ENCODE measurements at regions not wholly inside any gene's neighbourhood (a gene's known extent, or its start where the extent isn't known, plus 50 kb on each side); places are given as distances from the start of the nearest gene placed in this dataset.

DNA sequence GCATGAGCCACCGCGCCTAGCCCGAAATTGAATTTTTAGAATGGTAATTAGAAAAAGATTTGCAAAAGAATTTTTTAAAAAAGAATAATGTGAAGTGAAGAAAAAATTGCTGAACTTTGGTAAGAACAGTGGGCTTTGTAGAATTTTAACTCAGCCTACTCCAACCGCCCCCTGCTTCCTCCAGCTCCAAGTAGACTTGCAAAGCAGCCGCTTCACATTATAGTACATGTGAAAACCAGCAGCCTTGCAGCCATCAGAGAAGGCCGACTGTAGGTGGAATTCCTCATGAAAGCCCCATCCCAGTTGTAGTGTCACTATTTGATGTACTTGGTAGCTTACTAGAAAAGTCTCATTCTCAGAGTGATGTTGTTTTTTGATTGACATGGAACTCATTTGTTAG, 835.6 kb downstream of the TBC1D32 start:
- in situ Hi-C loops (cut with MboI; ENCODE audit: low sequenced_read_pairs) = no loop called here
- no peak for DNase-seq
- Histone ChIP-seq H2BK15ac (ENCODE audit: low read depth, low read length) (no peak overlapping the region), H4K91ac (ENCODE audit: insufficient read depth, low read depth, low read length) (no peak overlapping the region), H3K4me2 (ENCODE audit: low read depth, low read length) (no peak overlapping the region), H3K36me3 (ENCODE audit: control insufficient read depth, insufficient read depth, low read length) (no peaks in the 10 kb centered on the region), H3K14ac (replicated peaks; ENCODE audit: low read depth, low read length) (no peak overlapping the region), H2BK20ac (ENCODE audit: low read depth, low read length) (no peak overlapping the region), H3K9me1 (ENCODE audit: insufficient read depth, low read length) (no peaks in the 10 kb centered on the region), H3K4me1 (ENCODE audit: control insufficient read depth, insufficient read depth, low read length) (no peaks in the 10 kb centered on the region), H4K20me1 (ENCODE audit: insufficient read depth, low read length) (no peaks in the 10 kb centered on the region), H3K9me3 (ENCODE audit: control insufficient read depth, insufficient read depth, low read length) (0 out of 2 replicates have a peak, but pooled peaks cover 2% of the 10 kb centered on the region), H3K4ac (ENCODE audit: low read depth, low read length) (no peak overlapping the region), H2BK120ac (ENCODE audit: low read depth, low read length) (no peak overlapping the region), H3K27ac (ENCODE audit: insufficient read depth, low read length) (no peak overlapping the region), H3K23ac (ENCODE audit: low read depth, low read length) (no peak overlapping the region), H3K27me3 (ENCODE audit: control insufficient read depth, insufficient read depth, low read length) (no peaks in the 10 kb centered on the region), H4K5ac (ENCODE audit: low read depth, low read length) (no peak overlapping the region), H3K56ac (ENCODE audit: extremely low read depth, insufficient read depth, low read length) (no peak overlapping the region), H4K8ac (ENCODE audit: low read depth in 2 of 2, low read length in 2 of 2) (no peak overlapping the region), H2AK9ac (replicated peaks; ENCODE audit: low read depth, low read length, poor library complexity) (no peak overlapping the region), H2AFZ (replicated peaks; ENCODE audit: low read length, poor library complexity) (no peak overlapping the region), H3K18ac (ENCODE audit: low read depth, low read length) (no peak overlapping the region), H3K9ac (ENCODE audit: low read depth, low read length) (no peak overlapping the region), H2BK5ac (ENCODE audit: low read depth, low read length, poor library complexity, severe bottlenecking) (no peak overlapping the region), H2AK5ac (ENCODE audit: low read depth, low read length) (no peak overlapping the region), H3K79me1 (ENCODE audit: low read depth in 1 of 2, low read length in 2 of 2) (no peaks in the 10 kb centered on the region), H3K4me3 (ENCODE audit: insufficient read depth, low read depth, low read length) (no peak overlapping the region)
- intact Hi-C loops (cut with micrococcal nuclease) = no loop called here
- WGBS, 2 experiments (ENCODE audit: extremely low coverage in 2 of 2, insufficient read length in 1 of 2) = no CpG with 5 or more reads among the region's 6 CpGs
- ATAC-seq (ENCODE audit: low read depth) = no peak
- dilution Hi-C loops (cut with HindIII; ENCODE audit: low sequenced_read_pairs, unreplicated experiment) = no loop called here
- ChIA-PET CTCF (no interaction called here), POLR2A (ENCODE audit: unreplicated experiment) (no interaction called here)
- TF ChIP-seq, protein P1, sequence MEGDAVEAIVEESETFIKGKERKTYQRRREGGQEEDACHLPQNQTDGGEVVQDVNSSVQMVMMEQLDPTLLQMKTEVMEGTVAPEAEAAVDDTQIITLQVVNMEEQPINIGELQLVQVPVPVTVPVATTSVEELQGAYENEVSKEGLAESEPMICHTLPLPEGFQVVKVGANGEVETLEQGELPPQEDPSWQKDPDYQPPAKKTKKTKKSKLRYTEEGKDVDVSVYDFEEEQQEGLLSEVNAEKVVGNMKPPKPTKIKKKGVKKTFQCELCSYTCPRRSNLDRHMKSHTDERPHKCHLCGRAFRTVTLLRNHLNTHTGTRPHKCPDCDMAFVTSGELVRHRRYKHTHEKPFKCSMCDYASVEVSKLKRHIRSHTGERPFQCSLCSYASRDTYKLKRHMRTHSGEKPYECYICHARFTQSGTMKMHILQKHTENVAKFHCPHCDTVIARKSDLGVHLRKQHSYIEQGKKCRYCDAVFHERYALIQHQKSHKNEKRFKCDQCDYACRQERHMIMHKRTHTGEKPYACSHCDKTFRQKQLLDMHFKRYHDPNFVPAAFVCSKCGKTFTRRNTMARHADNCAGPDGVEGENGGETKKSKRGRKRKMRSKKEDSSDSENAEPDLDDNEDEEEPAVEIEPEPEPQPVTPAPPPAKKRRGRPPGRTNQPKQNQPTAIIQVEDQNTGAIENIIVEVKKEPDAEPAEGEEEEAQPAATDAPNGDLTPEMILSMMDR (conservative IDR thresholded peaks at IDR 0.05; ENCODE audit: low read depth, low read length) = no peak
- no peak for TF ChIP-seq CHD1 (IDR thresholded peaks at IDR 0.05; ENCODE audit: low read depth, low read length)
- TF ChIP-seq RAD21 (IDR thresholded peaks at IDR 0.05; ENCODE audit: low read length) = no peak
- no peak for TF ChIP-seq SMC3 (IDR thresholded peaks at IDR 0.05; ENCODE audit: low read depth, low read length)
- TF ChIP-seq MXI1 (IDR thresholded peaks at IDR 0.05; ENCODE audit: borderline replicate concordance, low read depth, low read length) = no peak
- no peak for TF ChIP-seq RFX5 (IDR thresholded peaks at IDR 0.05; ENCODE audit: low read depth, low read length)
- TF ChIP-seq FOS (IDR thresholded peaks at IDR 0.05; ENCODE audit: low read depth, low read length) = no peak
- TF ChIP-seq, protein P2, sequence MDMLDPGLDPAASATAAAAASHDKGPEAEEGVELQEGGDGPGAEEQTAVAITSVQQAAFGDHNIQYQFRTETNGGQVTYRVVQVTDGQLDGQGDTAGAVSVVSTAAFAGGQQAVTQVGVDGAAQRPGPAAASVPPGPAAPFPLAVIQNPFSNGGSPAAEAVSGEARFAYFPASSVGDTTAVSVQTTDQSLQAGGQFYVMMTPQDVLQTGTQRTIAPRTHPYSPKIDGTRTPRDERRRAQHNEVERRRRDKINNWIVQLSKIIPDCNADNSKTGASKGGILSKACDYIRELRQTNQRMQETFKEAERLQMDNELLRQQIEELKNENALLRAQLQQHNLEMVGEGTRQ (IDR thresholded peaks at IDR 0.05; ENCODE audit: low read depth, low read length) = no peak
- TF ChIP-seq POLR2A (IDR thresholded peaks at IDR 0.05; ENCODE audit: low read depth, low read length) = no peak
- no peak for TF ChIP-seq MAFK (IDR thresholded peaks at IDR 0.05; ENCODE audit: low read depth, low read length)
- TF ChIP-seq RCOR1 (IDR thresholded peaks at IDR 0.05; ENCODE audit: insufficient replicate concordance, low read length) = no peak
- no peak for TF ChIP-seq NFE2L2 (IDR thresholded peaks at IDR 0.05; ENCODE audit: low read depth, low read length)
- TF ChIP-seq, protein P3, sequence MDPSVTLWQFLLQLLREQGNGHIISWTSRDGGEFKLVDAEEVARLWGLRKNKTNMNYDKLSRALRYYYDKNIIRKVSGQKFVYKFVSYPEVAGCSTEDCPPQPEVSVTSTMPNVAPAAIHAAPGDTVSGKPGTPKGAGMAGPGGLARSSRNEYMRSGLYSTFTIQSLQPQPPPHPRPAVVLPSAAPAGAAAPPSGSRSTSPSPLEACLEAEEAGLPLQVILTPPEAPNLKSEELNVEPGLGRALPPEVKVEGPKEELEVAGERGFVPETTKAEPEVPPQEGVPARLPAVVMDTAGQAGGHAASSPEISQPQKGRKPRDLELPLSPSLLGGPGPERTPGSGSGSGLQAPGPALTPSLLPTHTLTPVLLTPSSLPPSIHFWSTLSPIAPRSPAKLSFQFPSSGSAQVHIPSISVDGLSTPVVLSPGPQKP (IDR thresholded peaks at IDR 0.05; ENCODE audit: borderline replicate concordance, low read depth, low read length) = no peak
- no TSS peak for BruUV-seq (replicated peaks)

Measured in IMR-90 (cell line).